MCF 10A (cell line): ENCODE measurements at regions not wholly inside any gene's neighbourhood (a gene's known extent, or its start where the extent isn't known, plus 50 kb on each side); places are given as distances from the start of the nearest gene placed in this dataset.
A peak's percentile ranks its signal among the peaks of the same experiment; 100 is the strongest.

Source experiments
- BruUV-seq: library from RNA; stranded (reverse); fragments of 400-500 nt; replicated peaks from 2 replicates; lab custom pipeline; 2021; lab: Mats Ljungman, UMichigan
- CTCF ChIA-PET: fragments of 300-600 bp; sonication (Branson Sonifier 250); formaldehyde crosslinking; extraction: SDS; loops from one replicate; lab custom pipeline; 2021; ENCODE audit warnings: antibody characterized with exemption, inconsistent platforms; lab: Yijun Ruan, JAX
- POLR2A ChIA-PET: fragments of 300-600, 350-650 bp; sonication (Branson Sonifier 250); formaldehyde crosslinking; extraction: SDS; loops from one replicate; lab custom pipeline; 2020; ENCODE audit warnings: antibody characterized with exemption, inconsistent platforms; lab: Yijun Ruan, JAX
- DNase-seq: peaks from one replicate; pipeline ENCODE4 v3.0.0-alpha.2; 2018; ENCODE audit not compliant: unreplicated experiment
- H3K27ac Mint-ChIP-seq: one replicate; pipeline ENCODE4 v1.8.0; 2022; ENCODE audit warnings: mild to moderate bottlenecking, low read depth, mixed read lengths; ENCODE audit not compliant: unreplicated experiment
- H3K27me3 Mint-ChIP-seq: one replicate; pipeline ENCODE4 v1.8.0; 2022; ENCODE audit warnings: mixed read lengths; ENCODE audit not compliant: insufficient read depth, unreplicated experiment
- H3K36me3 Mint-ChIP-seq: one replicate; pipeline ENCODE4 v1.8.0; 2022; ENCODE audit warnings: mild to moderate bottlenecking, moderate library complexity, mixed read lengths; ENCODE audit not compliant: insufficient read depth, unreplicated experiment
- H3K4me1 Mint-ChIP-seq: one replicate; pipeline ENCODE4 v1.8.0; 2022; ENCODE audit warnings: mixed read lengths; ENCODE audit not compliant: insufficient read depth, unreplicated experiment
- H3K4me3 Mint-ChIP-seq: one replicate; pipeline ENCODE4 v1.8.0; 2022; ENCODE audit warnings: mild to moderate bottlenecking, moderate library complexity, mixed read lengths; ENCODE audit not compliant: unreplicated experiment
- H3K9me3 Mint-ChIP-seq: one replicate; pipeline ENCODE4 v1.8.0; 2022; ENCODE audit warnings: mixed read lengths; ENCODE audit not compliant: unreplicated experiment
- CTCF ChIP-seq: fragments of 200-600 bp; IDR thresholded peaks from one replicate; pipeline ENCODE4 v1.8.0; 2022; ENCODE audit warnings: antibody characterized with exemption, mild to moderate bottlenecking; ENCODE audit not compliant: unreplicated experiment
- intact Hi-C: fragments of 100-400 bp; cut with micrococcal nuclease; formaldehyde crosslinking; loops from 2 replicates; pipeline ENCODE4 v1.14.1; 2022

GRCh38 chr21:31484219-31484618 is 140.2 kb upstream of the TIAM1 start:
- H3K4me3 Mint-ChIP-seq, result no peak overlapping the region
- CTCF ChIA-PET, result interaction anchor here (0.5 to 0.6 kb wide), 2 partner anchors 48 to 97 kb away, joined by 3 read pairs; no protein-coding TSS in a partner anchor
- POLR2A ChIA-PET, result no interaction called here

GRCh38 chr21:31483146-31483545 is 139.1 kb upstream of the TIAM1 start:
- peaks cover 14% of the 10 kb centered on the region for H3K9me3 Mint-ChIP-seq
- no peak overlapping the region for H3K4me3 Mint-ChIP-seq
- no peaks in the 10 kb centered on the region for H3K4me1 Mint-ChIP-seq
- intact Hi-C loops, result no loop called here
- CTCF ChIA-PET, result interaction anchor here (0.5 to 0.9 kb wide), 2 partner anchors 11 to 335 kb away, joined by 3 read pairs; no protein-coding TSS in a partner anchor
- no peaks in the 10 kb centered on the region for H3K36me3 Mint-ChIP-seq
- H3K27ac Mint-ChIP-seq, result no peak overlapping the region
- no peak for TF ChIP-seq CTCF
- no peaks in the 10 kb centered on the region for H3K27me3 Mint-ChIP-seq
- BruUV-seq, result no TSS peak
- POLR2A ChIA-PET, result no interaction called here
- DNase-seq, result no peak

More at GRCh38 chr21:31484219-31484618, 140.2 kb upstream of the TIAM1 start:
- no peaks in the 10 kb centered on the region for H3K36me3 Mint-ChIP-seq
- no peaks in the 10 kb centered on the region for H3K27me3 Mint-ChIP-seq
- BruUV-seq, result no TSS peak
- H3K4me1 Mint-ChIP-seq, result no peaks in the 10 kb centered on the region
- H3K27ac Mint-ChIP-seq, result no peak overlapping the region
- intact Hi-C loops, result no loop called here
- peaks cover 11% of the 10 kb centered on the region for H3K9me3 Mint-ChIP-seq
- DNase-seq, result peak; percentile 21
- TF ChIP-seq CTCF, result no peak

- no peak for DNase-seq
- H3K4me1 Mint-ChIP-seq, result no peaks in the 10 kb centered on the region
- no peaks in the 10 kb centered on the region for H3K36me3 Mint-ChIP-seq
- H3K4me3 Mint-ChIP-seq, result no peak overlapping the region
- no peaks in the 10 kb centered on the region for H3K27me3 Mint-ChIP-seq
- peaks cover 14% of the 10 kb centered on the region for H3K9me3 Mint-ChIP-seq
- no peak for TF ChIP-seq CTCF
- no TSS peak for BruUV-seq
- CTCF ChIA-PET, result no interaction called here
- H3K27ac Mint-ChIP-seq, result no peak overlapping the region
- POLR2A ChIA-PET, result no interaction called here
- intact Hi-C loops, result no loop called here
Measured at GRCh38 chr21:31482460-31482859, 138.4 kb upstream of the TIAM1 start.

- Mint-ChIP-seq H3K4me3 (no peak overlapping the region), H3K27ac (no peak overlapping the region), H3K9me3 (peaks cover 7% of the 10 kb centered on the region), H3K27me3 (no peaks in the 10 kb centered on the region), H3K4me1 (no peaks in the 10 kb centered on the region), H3K36me3 (no peaks in the 10 kb centered on the region)
- intact Hi-C loops, result no loop called here
- POLR2A ChIA-PET, result no interaction called here
- TF ChIP-seq CTCF, result no peak
- no TSS peak for BruUV-seq
- CTCF ChIA-PET, result interaction anchor here (1.3 kb wide), 1 partner anchor 21 kb away, joined by 3 read pairs; no protein-coding TSS in a partner anchor
- no peak for DNase-seq
Measured at GRCh38 chr21:31480228-31480627, 136.2 kb upstream of the TIAM1 start.
